Keratinocyte (primary cell): ENCODE measurements at regions not wholly inside any gene's neighbourhood (a gene's known extent, or its start where the extent isn't known, plus 50 kb on each side); places are given as distances from the start of the nearest gene placed in this dataset.

Experiments used
- DNase-seq: peaks from one replicate; pipeline ENCODE4 v3.0.0-alpha.2; 2011; ENCODE audit warnings: low read depth, missing footprints, low spot score
- FAIRE-seq: peaks from 2 replicates; lab custom pipeline; 2011; peaks lifted over from hg19 to GRCh38; lab: Jason Lieb, UNC
- H2AFZ ChIP-seq: 2 replicates; pipeline ENCODE4 v1.6.0; 2012; ENCODE audit warnings: low read length, control low read depth, inconsistent platforms; ENCODE audit not compliant: control insufficient read depth
- H3K27ac ChIP-seq: 2 replicates; pipeline ENCODE4 v1.5.1; 2011; ENCODE audit warnings: low read length; ENCODE audit not compliant: control insufficient read depth, insufficient read depth
- H3K27me3 ChIP-seq: 3 replicates; pipeline ENCODE4 v1.6.0; 2011; ENCODE audit warnings: low read length; ENCODE audit not compliant: control insufficient read depth, insufficient read depth; ENCODE audit errors: extremely low read depth
- H3K36me3 ChIP-seq, 2 experiments: 2 replicates in 1 of 2; 3 replicates in 1 of 2; pipeline ENCODE4 v1.5.1; 2011; ENCODE audit warnings: low read length in 2 of 2, mild to moderate bottlenecking in 1 of 2; ENCODE audit not compliant: control insufficient read depth in 2 of 2, insufficient read depth in 2 of 2; ENCODE audit errors: extremely low read depth in 1 of 2
- H3K4me1 ChIP-seq: 3 replicates; pipeline ENCODE4 v1.5.1; 2011; ENCODE audit warnings: low read length; ENCODE audit not compliant: control insufficient read depth, insufficient read depth; ENCODE audit errors: extremely low read depth
- H3K4me2 ChIP-seq: 3 replicates; pipeline ENCODE4 v1.6.0; 2011; ENCODE audit warnings: low read depth, low read length; ENCODE audit not compliant: control insufficient read depth, insufficient read depth; ENCODE audit errors: extremely low read depth
- H3K4me3 ChIP-seq, 3 experiments: fragments of 200-600 bp in 1 of 3; sonication (generic) in 1 of 3; 2 replicates in 2 of 3; 3 replicates in 1 of 3; pipeline ENCODE4 v1.5.1; 2011 to 2016; ENCODE audit warnings: low read length in 3 of 3, mild to moderate bottlenecking in 3 of 3, control low read depth in 2 of 3, inconsistent platforms in 1 of 3, low read depth in 1 of 3, mixed read lengths in 1 of 3, mixed run types in 1 of 3, moderate library complexity in 1 of 3; ENCODE audit not compliant: control insufficient read depth in 2 of 3, insufficient read depth in 2 of 3; ENCODE audit errors: extremely low read depth in 1 of 3
- H3K79me2 ChIP-seq: 2 replicates; pipeline ENCODE4 v1.6.0; 2012; ENCODE audit warnings: low read length; ENCODE audit not compliant: control insufficient read depth, insufficient read depth
- H3K9ac ChIP-seq: 3 replicates; pipeline ENCODE4 v1.6.0; 2011; ENCODE audit warnings: low read length; ENCODE audit not compliant: control insufficient read depth, insufficient read depth; ENCODE audit errors: extremely low read depth
- H3K9me1 ChIP-seq: 3 replicates; pipeline ENCODE4 v1.6.0; 2011; ENCODE audit warnings: low read length; ENCODE audit not compliant: control insufficient read depth, insufficient read depth; ENCODE audit errors: extremely low read depth
- H3K9me3 ChIP-seq: 2 replicates; pipeline ENCODE4 v1.5.1; 2012; ENCODE audit warnings: low read depth, low read length; ENCODE audit not compliant: control insufficient read depth
- H4K20me1 ChIP-seq: 3 replicates; pipeline ENCODE4 v1.6.0; 2011; ENCODE audit warnings: low read length; ENCODE audit not compliant: control insufficient read depth, insufficient read depth; ENCODE audit errors: extremely low read depth
- CTCF ChIP-seq, 3 experiments: IDR thresholded peaks in 1 of 3; conservative IDR thresholded peaks in 1 of 3; optimal IDR thresholded peaks in 1 of 3; 2 replicates in 2 of 3; 3 replicates in 1 of 3; pipeline versions ENCODE3 to v1.5.1; 2011; ENCODE audit warnings: low read length in 3 of 3, mild to moderate bottlenecking in 3 of 3, moderate library complexity in 2 of 3, control low read depth in 1 of 3, inconsistent platforms in 1 of 3; ENCODE audit not compliant: insufficient read depth in 2 of 3; ENCODE audit errors: extremely low read depth in 1 of 3
- EZH2 ChIP-seq: IDR thresholded peaks from one replicate; pipeline ENCODE4 v1.6.1; 2012; ENCODE audit warnings: inconsistent platforms, mild to moderate bottlenecking, low read length, moderate library complexity
- dilution Hi-C: fragments of 300-500 bp; cut with MboI; formaldehyde crosslinking; loops from one replicate; pipeline ENCODE4 v1.7.0; 2020; ENCODE audit warnings: low sequenced_read_pairs; ENCODE audit not compliant: extremely low pct_ligation_motif_present

GRCh38 chr18:76619621-76620315 lies 124.7 kb upstream of the ZNF516 start:
- Histone ChIP-seq H3K27ac (peak overlapping the region; percentile 70), H3K4me1 (peaks cover 26% of the 10 kb centered on the region), H3K4me3 (peak overlapping the region in 1 of 3 experiments; percentile 25), H4K20me1 (no peaks in the 10 kb centered on the region), H3K9me1 (no peaks in the 10 kb centered on the region), H3K4me2 (peak overlapping the region; percentile 87), H3K9me3 (no peaks in the 10 kb centered on the region), H3K36me3 (no peaks in the 10 kb centered on the region), H3K27me3 (no peaks in the 10 kb centered on the region), H3K9ac (peak overlapping the region; percentile 65), H3K79me2 (no peaks in the 10 kb centered on the region), H2AFZ (peak overlapping the region; percentile 83)
- dilution Hi-C loops = no loop called here
- no peak for DNase-seq
- no peak for TF ChIP-seq CTCF (optimal IDR thresholded peaks at IDR 0.05 in 1 of 3, IDR thresholded peaks at IDR 0.05 in 1 of 3, conservative IDR thresholded peaks at IDR 0.05 in 1 of 3; ENCODE audit: extremely low read depth in 1 of 3, insufficient read depth in 2 of 3, low read length in 3 of 3)
- no peak for TF ChIP-seq EZH2
- FAIRE-seq = no peak

GRCh38 chr18:76619261-76619620 lies 124.2 kb upstream of the ZNF516 start:
- Histone ChIP-seq H3K4me2 (peak overlapping the region; percentile 87), H3K9ac (peak overlapping the region; percentile 65), H3K4me1 (peaks cover 26% of the 10 kb centered on the region), H4K20me1 (no peaks in the 10 kb centered on the region), H3K79me2 (no peaks in the 10 kb centered on the region), H3K27me3 (no peaks in the 10 kb centered on the region), H3K9me1 (no peaks in the 10 kb centered on the region), H3K27ac (peak overlapping the region; percentile 70), H3K4me3 (peak overlapping the region in 1 of 3 experiments; percentile 25), H2AFZ (peak overlapping the region; percentile 83), H3K36me3 (no peaks in the 10 kb centered on the region), H3K9me3 (no peaks in the 10 kb centered on the region)
- FAIRE-seq = peak; percentile 67
- no peak for DNase-seq
- TF ChIP-seq CTCF (optimal IDR thresholded peaks at IDR 0.05 in 1 of 3, IDR thresholded peaks at IDR 0.05 in 1 of 3, conservative IDR thresholded peaks at IDR 0.05 in 1 of 3; ENCODE audit: extremely low read depth in 1 of 3, insufficient read depth in 2 of 3, low read length in 3 of 3) (no peak), EZH2 (no peak)
- dilution Hi-C loops = no loop called here
